ENCODE measurements at regions not wholly inside any gene's neighbourhood (a gene's known extent, or its start where the extent isn't known, plus 50 kb on each side); places are given as distances from the start of the nearest gene placed in this dataset.

- TF ChIP-seq AFF1 (IDR thresholded peaks at IDR 0.05; ENCODE audit: low read depth in 1 of 2, partially characterized antibody in 2 of 2) = no peak
- TF ChIP-seq YY1 (IDR thresholded peaks at IDR 0.05; ENCODE audit: borderline replicate concordance in 1 of 3, control insufficient read depth in 1 of 3, extremely low read depth in 1 of 3, insufficient read depth in 3 of 3, insufficient read length in 1 of 3, insufficient replicate concordance in 2 of 3, low read depth in 1 of 3, low read length in 2 of 3) = no peak
- TF ChIP-seq, protein P1, sequence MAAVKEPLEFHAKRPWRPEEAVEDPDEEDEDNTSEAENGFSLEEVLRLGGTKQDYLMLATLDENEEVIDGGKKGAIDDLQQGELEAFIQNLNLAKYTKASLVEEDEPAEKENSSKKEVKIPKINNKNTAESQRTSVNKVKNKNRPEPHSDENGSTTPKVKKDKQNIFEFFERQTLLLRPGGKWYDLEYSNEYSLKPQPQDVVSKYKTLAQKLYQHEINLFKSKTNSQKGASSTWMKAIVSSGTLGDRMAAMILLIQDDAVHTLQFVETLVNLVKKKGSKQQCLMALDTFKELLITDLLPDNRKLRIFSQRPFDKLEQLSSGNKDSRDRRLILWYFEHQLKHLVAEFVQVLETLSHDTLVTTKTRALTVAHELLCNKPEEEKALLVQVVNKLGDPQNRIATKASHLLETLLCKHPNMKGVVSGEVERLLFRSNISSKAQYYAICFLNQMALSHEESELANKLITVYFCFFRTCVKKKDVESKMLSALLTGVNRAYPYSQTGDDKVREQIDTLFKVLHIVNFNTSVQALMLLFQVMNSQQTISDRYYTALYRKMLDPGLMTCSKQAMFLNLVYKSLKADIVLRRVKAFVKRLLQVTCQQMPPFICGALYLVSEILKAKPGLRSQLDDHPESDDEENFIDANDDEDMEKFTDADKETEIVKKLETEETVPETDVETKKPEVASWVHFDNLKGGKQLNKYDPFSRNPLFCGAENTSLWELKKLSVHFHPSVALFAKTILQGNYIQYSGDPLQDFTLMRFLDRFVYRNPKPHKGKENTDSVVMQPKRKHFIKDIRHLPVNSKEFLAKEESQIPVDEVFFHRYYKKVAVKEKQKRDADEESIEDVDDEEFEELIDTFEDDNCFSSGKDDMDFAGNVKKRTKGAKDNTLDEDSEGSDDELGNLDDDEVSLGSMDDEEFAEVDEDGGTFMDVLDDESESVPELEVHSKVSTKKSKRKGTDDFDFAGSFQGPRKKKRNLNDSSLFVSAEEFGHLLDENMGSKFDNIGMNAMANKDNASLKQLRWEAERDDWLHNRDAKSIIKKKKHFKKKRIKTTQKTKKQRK (IDR thresholded peaks at IDR 0.05; ENCODE audit: borderline replicate concordance, low read depth, low read length) = no peak
Measured at GRCh38 chr1:232711996-232712395, 82.1 kb upstream of the SIPA1L2 start (continued).
